ENCODE measurements at regions not wholly inside any gene's neighbourhood (a gene's known extent, or its start where the extent isn't known, plus 50 kb on each side); places are given as distances from the start of the nearest gene placed in this dataset.

GRCh38 chr15:46280762-46281542 lies 646.1 kb downstream of the SQOR start:
- TF ChIP-seq EZH2 (IDR thresholded peaks at IDR 0.05; ENCODE audit: insufficient read depth, low read length) (no peak), CTCF (IDR thresholded peaks at IDR 0.05; ENCODE audit: insufficient read depth, low read depth, low read length) (no peak)

All from astrocyte (in vitro differentiated cells and primary cell).